ENCODE measurements at regions not wholly inside any gene's neighbourhood (a gene's known extent, or its start where the extent isn't known, plus 50 kb on each side); places are given as distances from the start of the nearest gene placed in this dataset.

- DNase-seq (ENCODE audit: low read depth) = no peak
Observed at GRCh38 chr1:58430421-58431275, 115.9 kb downstream of the OMA1 start.

GRCh38 chr1:58426918-58427317 lies 119.6 kb downstream of the OMA1 start:
- DNase-seq (ENCODE audit: low read depth) = no peak

GRCh38 chr1:58422436-58422835 lies 124.1 kb downstream of the OMA1 start:
- DNase-seq (ENCODE audit: low read depth) = no peak

GRCh38 chr1:58418283-58419228 lies 128.0 kb downstream of the OMA1 start:
- DNase-seq (ENCODE audit: low read depth) = no peak

GRCh38 chr1:58412071-58412580 lies 134.4 kb downstream of the OMA1 start:
- no peak for DNase-seq (ENCODE audit: low read depth)

- DNase-seq (ENCODE audit: low read depth) = no peak
Observed at GRCh38 chr1:58409890-58410289, 136.6 kb downstream of the OMA1 start.

- no peak for DNase-seq (ENCODE audit: low read depth)
Observed at GRCh38 chr1:58409336-58409735, 137.2 kb downstream of the OMA1 start.

GRCh38 chr1:58406301-58407071 lies 140.0 kb downstream of the OMA1 start:
- no peak for DNase-seq (ENCODE audit: low read depth)

- no peak for DNase-seq (ENCODE audit: low read depth)
Observed at GRCh38 chr1:58405660-58406059, 140.9 kb downstream of the OMA1 start.

GRCh38 chr1:58403894-58404293 lies 142.6 kb downstream of the OMA1 start:
- DNase-seq (ENCODE audit: low read depth) = no peak

GRCh38 chr1:58402444-58402843 lies 144.1 kb downstream of the OMA1 start:
- no peak for DNase-seq (ENCODE audit: low read depth)

- DNase-seq (ENCODE audit: low read depth) = no peak
Observed at GRCh38 chr1:58401991-58402390, 144.5 kb downstream of the OMA1 start.

GRCh38 chr1:58399176-58399575 lies 147.3 kb downstream of the OMA1 start:
- no peak for DNase-seq (ENCODE audit: low read depth)

GRCh38 chr1:58398714-58399113 lies 147.8 kb downstream of the OMA1 start:
- no peak for DNase-seq (ENCODE audit: low read depth)

GRCh38 chr1:58397187-58397820 lies 149.2 kb downstream of the OMA1 start:
- no peak for DNase-seq (ENCODE audit: low read depth)

GRCh38 chr1:58396150-58396549 lies 150.4 kb downstream of the OMA1 start:
- no peak for DNase-seq (ENCODE audit: low read depth)

GRCh38 chr1:58395355-58395754 lies 151.2 kb downstream of the OMA1 start:
- DNase-seq (ENCODE audit: low read depth) = no peak

GRCh38 chr1:58392083-58392482 lies 154.4 kb downstream of the OMA1 start:
- no peak for DNase-seq (ENCODE audit: low read depth)

GRCh38 chr1:58391514-58391913 lies 155.0 kb downstream of the OMA1 start:
- DNase-seq (ENCODE audit: low read depth) = no peak

- no peak for DNase-seq (ENCODE audit: low read depth)
Observed at GRCh38 chr1:58391056-58391455, 155.5 kb downstream of the OMA1 start.

GRCh38 chr1:58390091-58390490 lies 156.4 kb downstream of the OMA1 start:
- no peak for DNase-seq (ENCODE audit: low read depth)

Data from CMK (cell line).